Activated naive CD4-positive, alpha-beta T cell treated with anti-CD3 and anti-CD28 coated beads, Interleukin-2, amount 50 U/mL, for 24 hours (primary cell): ENCODE measurements at regions not wholly inside any gene's neighbourhood (a gene's known extent, or its start where the extent isn't known, plus 50 kb on each side); places are given as distances from the start of the nearest gene placed in this dataset.
"Not testable (repeated sequence)": the region's sequence is repeated elsewhere in the genome, so short reads cannot be mapped to it uniquely, and the experiment has no call there.

Source experiments
- H3K27ac Mint-ChIP-seq: one replicate; pipeline ENCODE4 v1.8.0; 2021; ENCODE audit warnings: mild to moderate bottlenecking, mixed read lengths
- H3K27me3 Mint-ChIP-seq: one replicate; pipeline ENCODE4 v1.8.0; 2021; ENCODE audit warnings: mixed read lengths
- H3K36me3 Mint-ChIP-seq: one replicate; pipeline ENCODE4 v1.8.0; 2021; ENCODE audit warnings: mixed read lengths
- H3K4me1 Mint-ChIP-seq: one replicate; pipeline ENCODE4 v1.8.0; 2021; ENCODE audit warnings: mixed read lengths
- H3K4me3 Mint-ChIP-seq: one replicate; pipeline ENCODE4 v1.8.0; 2021; ENCODE audit warnings: mild to moderate bottlenecking, mixed read lengths
- H3K9me3 Mint-ChIP-seq: one replicate; pipeline ENCODE4 v1.8.0; 2021; ENCODE audit warnings: mixed read lengths

DNA sequence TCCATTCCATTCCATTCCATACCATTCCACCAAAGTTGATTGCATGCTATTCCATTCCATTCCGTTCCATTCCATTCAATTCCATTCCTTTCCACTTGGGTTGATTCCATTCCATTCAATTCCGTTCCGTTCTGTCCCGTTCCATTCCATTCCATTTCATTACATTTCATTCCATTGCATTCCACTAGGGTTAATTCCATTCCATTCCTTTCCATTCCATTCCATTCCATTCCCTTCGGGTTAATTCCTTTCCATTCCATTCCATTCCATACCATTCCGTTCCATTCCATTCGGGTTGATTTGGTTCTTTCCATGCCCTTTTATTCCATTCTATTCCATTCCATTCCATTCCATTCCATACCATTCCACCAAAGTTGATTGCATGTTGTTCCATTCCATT, 131.9 kb downstream of the CWH43 start:
- H3K27me3 Mint-ChIP-seq, H3K27ac Mint-ChIP-seq, H3K4me3 Mint-ChIP-seq, H3K4me1 Mint-ChIP-seq: not testable (repeated sequence)
- peaks cover 25% of the 10 kb centered on the region for H3K9me3 Mint-ChIP-seq
- H3K36me3 Mint-ChIP-seq, result peaks cover 29% of the 10 kb centered on the region

DNA sequence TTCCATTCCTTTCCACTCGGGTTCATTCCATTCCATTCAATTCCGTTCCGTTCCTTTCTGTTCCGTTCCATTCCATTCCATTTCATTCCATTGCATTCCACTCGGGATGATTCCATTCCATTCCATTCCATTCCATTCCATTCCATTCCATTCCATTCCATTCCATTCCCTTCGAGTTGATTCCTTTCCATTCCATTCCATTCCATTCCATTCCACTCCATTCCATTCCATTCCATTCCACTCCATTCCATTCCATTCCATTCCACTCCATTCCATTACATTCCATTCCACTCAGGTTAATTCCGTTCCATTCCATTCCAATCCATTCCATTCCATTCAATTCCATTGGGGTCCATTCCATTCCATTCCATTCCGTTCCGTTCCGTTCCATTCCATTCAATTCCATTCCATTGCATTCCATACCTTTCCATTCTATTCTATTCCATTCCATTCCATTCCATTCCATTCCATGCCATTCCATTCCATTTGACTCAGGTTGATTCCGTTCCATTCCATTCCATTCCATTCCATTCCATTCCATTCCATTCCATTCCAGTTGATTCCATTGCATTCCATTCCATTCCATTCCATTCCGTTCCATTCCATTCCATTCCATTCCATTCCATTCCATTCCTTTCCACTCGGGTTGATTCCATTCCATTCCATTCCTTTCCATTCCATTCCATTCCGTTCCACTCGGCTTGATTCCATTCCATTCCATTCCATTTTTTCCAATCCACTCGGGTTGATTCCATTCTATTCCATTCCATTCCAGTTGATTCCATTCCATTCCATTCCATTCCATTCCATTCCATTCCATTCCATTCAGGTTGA, 132.5 kb downstream of the CWH43 start:
- H3K27me3 Mint-ChIP-seq, H3K27ac Mint-ChIP-seq, H3K4me1 Mint-ChIP-seq, H3K4me3 Mint-ChIP-seq: not testable (repeated sequence)
- H3K9me3 Mint-ChIP-seq, result peaks cover 25% of the 10 kb centered on the region
- peaks cover 29% of the 10 kb centered on the region for H3K36me3 Mint-ChIP-seq

DNA sequence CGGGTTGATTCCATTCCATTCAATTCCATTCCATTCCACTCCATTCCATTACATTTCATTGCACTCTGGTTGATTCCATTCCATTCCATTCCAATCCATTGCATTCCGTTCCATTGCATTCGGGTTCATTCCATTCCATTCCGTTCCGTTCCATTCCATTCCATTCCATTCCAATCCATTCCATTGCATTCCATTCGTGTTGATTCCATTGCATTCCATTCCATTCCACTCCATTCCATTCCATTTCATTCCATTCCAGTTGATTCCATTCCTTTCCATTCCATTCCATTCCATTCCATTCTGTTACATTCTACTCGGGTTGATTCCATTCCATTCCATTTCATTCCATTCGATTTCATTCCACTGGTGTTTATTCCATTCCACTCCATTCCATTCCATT, 133.3 kb downstream of the CWH43 start:
- peaks cover 25% of the 10 kb centered on the region for H3K9me3 Mint-ChIP-seq
- not testable (repeated sequence) for H3K27me3 Mint-ChIP-seq, H3K4me3 Mint-ChIP-seq, H3K27ac Mint-ChIP-seq, H3K4me1 Mint-ChIP-seq
- H3K36me3 Mint-ChIP-seq, result peaks cover 28% of the 10 kb centered on the region

DNA sequence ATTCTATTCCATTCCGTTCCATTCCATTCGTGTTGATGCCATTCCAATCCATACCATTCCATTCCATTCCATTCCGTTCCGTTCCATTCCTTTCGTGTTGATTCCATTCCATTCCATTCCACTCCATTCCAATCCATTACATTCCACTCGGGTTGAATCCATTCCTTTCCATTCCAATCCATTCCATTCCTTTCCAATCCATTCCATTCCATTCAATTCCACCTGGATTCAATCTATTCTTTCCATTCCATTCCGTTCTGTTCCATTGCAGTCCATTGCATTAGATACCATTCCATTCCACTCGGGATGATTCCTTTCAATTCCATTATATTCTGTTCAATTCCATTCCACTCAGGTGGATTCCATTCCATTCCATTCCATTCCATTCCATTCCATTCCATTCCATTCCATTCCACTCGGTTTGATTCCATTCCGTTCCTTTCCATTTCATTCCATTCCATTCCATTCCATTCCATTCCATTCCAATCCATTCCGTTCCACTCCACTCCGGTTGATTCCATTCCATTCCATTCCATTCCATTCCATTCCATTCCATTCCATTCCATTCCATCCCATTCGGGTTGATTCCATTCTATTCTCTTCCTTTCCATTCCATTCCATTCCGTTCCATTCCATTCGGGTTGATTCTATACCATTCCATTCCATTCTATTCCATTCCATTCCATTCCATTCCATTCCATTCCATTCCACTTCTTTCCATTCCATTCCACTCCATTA, 134.1 kb downstream of the CWH43 start:
- H3K4me3 Mint-ChIP-seq, H3K27me3 Mint-ChIP-seq, H3K27ac Mint-ChIP-seq, H3K4me1 Mint-ChIP-seq: not testable (repeated sequence)
- peaks cover 26% of the 10 kb centered on the region for H3K36me3 Mint-ChIP-seq
- H3K9me3 Mint-ChIP-seq, result peaks cover 25% of the 10 kb centered on the region

GRCh38 chr4:49120804-49121203, 134.7 kb downstream of the CWH43 start:
- Mint-ChIP-seq H3K36me3 (peaks cover 26% of the 10 kb centered on the region), H3K9me3 (peaks cover 25% of the 10 kb centered on the region)
- H3K4me1 Mint-ChIP-seq, H3K27ac Mint-ChIP-seq, H3K27me3 Mint-ChIP-seq, H3K4me3 Mint-ChIP-seq: not testable (repeated sequence)

- not testable (repeated sequence) for H3K4me1 Mint-ChIP-seq, H3K9me3 Mint-ChIP-seq, H3K27me3 Mint-ChIP-seq, H3K27ac Mint-ChIP-seq, H3K36me3 Mint-ChIP-seq, H3K4me3 Mint-ChIP-seq
Observed at GRCh38 chr4:49126443-49126842, 140.4 kb downstream of the CWH43 start.

DNA sequence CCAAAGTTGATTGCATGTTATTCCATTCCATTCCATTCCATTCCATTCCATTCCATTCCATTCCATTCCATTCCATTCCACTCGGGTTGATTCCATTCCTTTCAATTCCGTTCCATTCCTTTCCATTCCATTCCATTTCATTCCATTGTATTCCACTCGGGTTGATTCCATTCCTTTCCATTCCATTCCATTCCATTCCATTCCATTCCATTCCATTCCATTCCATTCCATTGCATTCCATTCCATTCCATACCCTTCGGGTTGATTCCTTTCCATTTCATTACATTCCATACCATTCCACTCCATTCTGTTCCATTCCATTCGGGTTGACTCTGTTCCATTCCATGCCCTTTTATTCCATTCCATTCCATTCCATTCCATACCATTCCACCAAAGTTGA, 140.8 kb downstream of the CWH43 start:
- H3K4me3 Mint-ChIP-seq, H3K36me3 Mint-ChIP-seq: not testable (repeated sequence)

DNA sequence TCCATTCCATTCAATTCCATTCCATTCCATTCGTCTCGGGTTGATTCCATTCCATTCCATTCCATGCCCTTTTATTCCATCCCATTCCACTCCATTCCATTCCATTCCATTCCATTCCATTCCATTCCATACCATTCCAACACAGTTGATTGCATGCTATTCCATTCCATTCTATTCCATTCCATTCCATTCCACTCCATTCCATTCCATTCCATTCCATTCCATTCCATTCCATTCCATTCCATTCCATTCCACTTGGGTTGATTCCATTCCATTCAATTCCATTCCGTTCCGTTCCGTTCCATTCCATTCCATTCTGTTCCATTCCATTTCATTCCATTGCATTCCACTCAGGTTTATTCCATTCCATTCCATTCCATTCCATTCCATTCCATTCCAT, 143.3 kb downstream of the CWH43 start:
- H3K36me3 Mint-ChIP-seq, H3K27ac Mint-ChIP-seq, H3K4me1 Mint-ChIP-seq, H3K9me3 Mint-ChIP-seq, H3K27me3 Mint-ChIP-seq, H3K4me3 Mint-ChIP-seq: not testable (repeated sequence)

More for the DNA sequence above, 140.8 kb downstream of the CWH43 start:
- not testable (repeated sequence) for H3K9me3 Mint-ChIP-seq, H3K4me1 Mint-ChIP-seq, H3K27me3 Mint-ChIP-seq, H3K27ac Mint-ChIP-seq

GRCh38 chr4:49129870-49130269, 143.8 kb downstream of the CWH43 start:
- H3K9me3 Mint-ChIP-seq, H3K4me3 Mint-ChIP-seq, H3K4me1 Mint-ChIP-seq, H3K36me3 Mint-ChIP-seq, H3K27ac Mint-ChIP-seq, H3K27me3 Mint-ChIP-seq: not testable (repeated sequence)

DNA sequence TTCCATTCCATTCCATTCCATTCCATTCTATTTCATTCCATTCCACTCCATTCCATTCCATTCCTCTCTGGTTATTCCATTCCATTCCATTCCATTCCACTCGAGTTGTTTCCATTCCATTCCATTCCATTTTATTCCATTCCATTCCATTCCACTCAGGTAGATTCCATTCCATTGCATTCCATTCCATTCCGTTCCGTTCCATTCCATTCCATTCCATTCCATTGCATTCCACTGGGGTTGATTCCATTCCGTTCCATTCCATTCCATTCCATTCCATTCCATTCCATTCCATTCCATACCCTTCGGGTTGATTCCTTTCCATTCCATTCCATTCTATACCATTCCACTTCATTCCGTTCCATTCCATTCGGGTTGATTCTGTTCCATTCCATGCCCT, 144.6 kb downstream of the CWH43 start:
- H3K27ac Mint-ChIP-seq, H3K9me3 Mint-ChIP-seq: not testable (repeated sequence)

DNA sequence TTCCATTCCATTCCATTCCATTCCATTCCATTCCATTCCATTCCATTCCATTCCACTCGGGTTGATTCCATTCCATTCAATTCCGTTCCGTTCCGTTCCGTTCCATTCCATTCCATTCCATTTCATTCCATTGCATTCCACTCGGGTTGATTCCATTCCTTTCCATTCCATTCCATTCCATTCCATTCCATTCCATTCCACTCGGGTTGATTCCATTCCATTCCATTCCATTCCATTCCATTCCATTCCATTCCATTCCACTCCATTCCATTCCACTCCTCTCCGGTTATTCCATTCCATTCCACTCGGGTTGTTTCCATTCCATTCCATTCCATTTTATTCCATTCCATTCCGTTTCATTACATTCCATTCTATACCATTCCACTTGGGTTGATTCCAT, 151.0 kb downstream of the CWH43 start:
- peaks cover 10% of the 10 kb centered on the region for H3K36me3 Mint-ChIP-seq
- H3K9me3 Mint-ChIP-seq, H3K27me3 Mint-ChIP-seq, H3K4me3 Mint-ChIP-seq, H3K27ac Mint-ChIP-seq, H3K4me1 Mint-ChIP-seq: not testable (repeated sequence)

More for the DNA sequence above, 144.6 kb downstream of the CWH43 start:
- not testable (repeated sequence) for H3K4me3 Mint-ChIP-seq, H3K4me1 Mint-ChIP-seq, H3K36me3 Mint-ChIP-seq, H3K27me3 Mint-ChIP-seq

DNA sequence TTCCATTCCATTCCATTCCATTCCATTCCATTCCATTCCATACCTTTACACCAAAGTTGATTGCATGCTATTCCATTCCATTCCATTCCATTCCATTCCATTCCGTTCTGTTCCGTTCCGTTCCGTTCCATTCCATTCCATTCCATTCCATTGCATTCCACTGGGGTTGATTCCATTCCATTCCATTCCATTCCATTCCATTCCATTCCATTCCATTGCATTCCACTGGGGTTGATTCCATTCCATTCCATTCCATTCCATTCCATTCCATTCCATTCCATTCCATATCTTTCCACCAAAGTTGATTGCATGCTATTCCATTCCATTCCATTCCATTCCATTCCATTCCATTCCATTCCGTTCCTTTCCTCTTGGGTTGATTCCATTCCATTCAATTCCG, 151.9 kb downstream of the CWH43 start:
- H3K4me1 Mint-ChIP-seq, H3K9me3 Mint-ChIP-seq, H3K27me3 Mint-ChIP-seq: not testable (repeated sequence)

GRCh38 chr4:49138818-49139217, 152.7 kb downstream of the CWH43 start:
- not testable (repeated sequence) for H3K4me1 Mint-ChIP-seq, H3K4me3 Mint-ChIP-seq, H3K27ac Mint-ChIP-seq, H3K9me3 Mint-ChIP-seq, H3K27me3 Mint-ChIP-seq
- peaks cover 11% of the 10 kb centered on the region for H3K36me3 Mint-ChIP-seq

More for the DNA sequence above, 151.9 kb downstream of the CWH43 start:
- not testable (repeated sequence) for H3K4me3 Mint-ChIP-seq, H3K27ac Mint-ChIP-seq
- peaks cover 10% of the 10 kb centered on the region for H3K36me3 Mint-ChIP-seq

GRCh38 chr4:49139513-49139912, 153.4 kb downstream of the CWH43 start:
- not testable (repeated sequence) for H3K4me3 Mint-ChIP-seq, H3K27me3 Mint-ChIP-seq, H3K27ac Mint-ChIP-seq, H3K9me3 Mint-ChIP-seq, H3K4me1 Mint-ChIP-seq
- peaks cover 17% of the 10 kb centered on the region for H3K36me3 Mint-ChIP-seq

GRCh38 chr4:49140351-49140750, 154.3 kb downstream of the CWH43 start:
- H3K4me1 Mint-ChIP-seq, H3K27ac Mint-ChIP-seq, H3K9me3 Mint-ChIP-seq, H3K4me3 Mint-ChIP-seq, H3K27me3 Mint-ChIP-seq: not testable (repeated sequence)
- peaks cover 21% of the 10 kb centered on the region for H3K36me3 Mint-ChIP-seq

DNA sequence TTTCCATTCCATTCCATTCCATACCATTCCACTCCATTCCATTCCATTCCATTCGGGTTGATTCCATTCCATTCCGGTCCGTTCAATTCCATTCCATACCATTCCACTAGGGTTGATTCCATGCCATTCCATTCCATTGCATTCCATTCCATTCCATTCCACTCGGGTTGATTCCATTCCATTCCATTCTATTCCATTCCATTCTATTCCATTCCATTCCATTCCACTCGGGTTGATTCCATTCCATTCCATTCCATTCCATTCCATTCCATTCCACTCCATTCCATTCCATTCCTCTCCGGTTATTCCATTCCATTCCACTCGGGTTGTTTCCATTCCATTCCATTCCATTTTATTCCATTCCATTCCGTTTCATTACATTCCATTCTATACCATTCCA, 155.9 kb downstream of the CWH43 start:
- H3K27me3 Mint-ChIP-seq, H3K9me3 Mint-ChIP-seq, H3K4me1 Mint-ChIP-seq, H3K27ac Mint-ChIP-seq, H3K4me3 Mint-ChIP-seq: not testable (repeated sequence)
- peaks cover 26% of the 10 kb centered on the region for H3K36me3 Mint-ChIP-seq

GRCh38 chr4:49147143-49147542, 161.1 kb downstream of the CWH43 start:
- not testable (repeated sequence) for H3K27ac Mint-ChIP-seq, H3K4me3 Mint-ChIP-seq, H3K4me1 Mint-ChIP-seq, H3K27me3 Mint-ChIP-seq
- Mint-ChIP-seq H3K9me3 (peaks cover 32% of the 10 kb centered on the region), H3K36me3 (peaks cover 37% of the 10 kb centered on the region)
